HCT116 (cell line): ENCODE measurements at regions not wholly inside any gene's neighbourhood (a gene's known extent, or its start where the extent isn't known, plus 50 kb on each side); places are given as distances from the start of the nearest gene placed in this dataset.
A peak's percentile ranks its signal among the peaks of the same experiment; 100 is the strongest.

Source experiments
- ATAC-seq: fragments of 200-7000 bp; cut with Tn5 transposase; 2 replicates; pipeline ENCODE4 v1.9.1; 2020; ENCODE audit warnings: mild to moderate bottlenecking, moderate library complexity
- BruUV-seq: library from RNA; stranded (reverse); fragments of 400-500 nt; replicated peaks from 2 replicates; lab custom pipeline; 2021; lab: Mats Ljungman, UMichigan
- CTCF ChIA-PET: fragments of 300-600 bp; sonication (Branson Sonifier 250); formaldehyde crosslinking; loops from one replicate; lab custom pipeline; 2021; ENCODE audit warnings: antibody characterized with exemption; lab: Charles Lee
- POLR2A ChIA-PET: fragments of 300-600, 350-600 bp; sonication (Branson Sonifier 250); formaldehyde crosslinking; loops from one replicate; lab custom pipeline; 2021; ENCODE audit warnings: antibody characterized with exemption; lab: Charles Lee
- RAD21 ChIA-PET, 2 experiments: fragments of 300-600 bp; sonication (Branson Sonifier 250); formaldehyde crosslinking; loops; one replicate each; lab custom pipeline; 2023; ENCODE audit warnings: low total read pairs in 2 of 2; ENCODE audit not compliant: uncharacterized antibody in 2 of 2, unreplicated experiment in 2 of 2, low non-redundant PET in 1 of 2; lab: Charles Lee
- DNase-seq: peaks from one replicate; pipeline ENCODE4 v3.0.0-alpha.2; 2010; ENCODE audit warnings: low read depth, low spot score
- H2AFZ ChIP-seq: fragments of 200-600 bp; shearing (Covaris generic), sonication (generic); 2 replicates; pipeline ENCODE4 v1.6.1; 2017; ENCODE audit warnings: low read depth, mixed run types, mixed read lengths, antibody characterized with exemption, low read length; ENCODE audit not compliant: poor library complexity, severe bottlenecking
- H3K27ac ChIP-seq: 2 replicates; pipeline ENCODE4 v1.5.1; 2012; ENCODE audit warnings: low read depth, low read length
- H3K27me3 ChIP-seq: fragments of 200-600 bp; sonication (generic); 2 replicates; pipeline ENCODE4 v1.6.1; 2016; ENCODE audit warnings: mixed run types, low read length, mixed read lengths; ENCODE audit not compliant: insufficient read depth
- H3K36me3 ChIP-seq, 2 experiments: fragments of 200-500 bp in 1 of 2; fragments of 200-600 bp in 1 of 2; sonication (Bioruptor generic) in 1 of 2; sonication (generic) in 1 of 2; 2 replicates each; pipeline versions ENCODE4 v1.5.1 to v1.6.1; 2014 to 2016; ENCODE audit warnings: low read length in 2 of 2, inconsistent platforms in 1 of 2, mixed read lengths in 1 of 2, mixed run types in 1 of 2; ENCODE audit not compliant: insufficient read depth in 2 of 2, control insufficient read depth in 1 of 2
- H3K4me1 ChIP-seq, 2 experiments: fragments of 200-600 bp in 1 of 2; sonication (generic) in 1 of 2; 2 replicates each; pipeline versions ENCODE4 v1.5.1 to v1.6.1; 2012 to 2017; ENCODE audit warnings: low read length in 2 of 2, inconsistent platforms in 1 of 2, mild to moderate bottlenecking in 1 of 2, mixed read lengths in 1 of 2, mixed run types in 1 of 2, moderate library complexity in 1 of 2; ENCODE audit not compliant: insufficient read depth in 2 of 2, control insufficient read depth in 1 of 2
- H3K4me2 ChIP-seq: fragments of 200-600 bp; sonication (generic); 2 replicates; pipeline ENCODE4 v1.6.1; 2017; ENCODE audit warnings: mixed run types, low read length, mixed read lengths
- H3K4me3 ChIP-seq, 2 experiments: fragments of 200-600 bp in 1 of 2; sonication (generic) in 1 of 2; replicated peaks in 1 of 2; 2 replicates each; pipeline ENCODE4 v1.5.1; 2011 to 2016; ENCODE audit warnings: low read length in 2 of 2, control low read depth in 1 of 2, low read depth in 1 of 2, mild to moderate bottlenecking in 1 of 2, mixed read lengths in 1 of 2, mixed run types in 1 of 2
- H3K79me2 ChIP-seq: fragments of 200-600 bp; sonication (generic); 2 replicates; pipeline ENCODE4 v1.6.1; 2017; ENCODE audit warnings: mild to moderate bottlenecking, mixed run types, low read length, moderate library complexity, mixed read lengths; ENCODE audit not compliant: insufficient read depth
- H3K9ac ChIP-seq: fragments of 200-600 bp; sonication (generic); 2 replicates; pipeline ENCODE4 v1.6.1; 2016; ENCODE audit warnings: low read length, mixed read lengths
- H3K9me2 ChIP-seq: fragments of 200-600 bp; sonication (generic), shearing (Covaris generic); 2 replicates; pipeline ENCODE4 v1.6.1; 2017; ENCODE audit warnings: mixed run types, mild to moderate bottlenecking, moderate library complexity; ENCODE audit not compliant: insufficient read depth
- H3K9me3 ChIP-seq, 2 experiments: fragments of 200-500 bp in 1 of 2; fragments of 200-600 bp in 1 of 2; sonication (Bioruptor generic) in 1 of 2; sonication (generic) in 1 of 2; 2 replicates each; pipeline ENCODE4 v1.6.1; 2014 to 2017; ENCODE audit warnings: low read length in 2 of 2, mixed read lengths in 2 of 2, inconsistent platforms in 1 of 2, low read depth in 1 of 2, mild to moderate bottlenecking in 1 of 2, mixed run types in 1 of 2, moderate library complexity in 1 of 2; ENCODE audit not compliant: control insufficient read depth in 1 of 2, insufficient read depth in 1 of 2
- H4K20me1 ChIP-seq: fragments of 200-600 bp; sonication (generic), shearing (Covaris generic); 2 replicates; pipeline ENCODE4 v1.6.1; 2017; ENCODE audit warnings: mixed run types, mild to moderate bottlenecking, moderate library complexity; ENCODE audit not compliant: insufficient read depth
- CEBPB ChIP-seq: IDR thresholded peaks from 2 replicates; pipeline ENCODE4 v1.6.1; 2012; ENCODE audit warnings: low read depth
- EZH2phosphoT487 ChIP-seq: fragments of 200-600 bp; IDR thresholded peaks from 2 replicates; pipeline ENCODE4 v1.6.1; 2018; ENCODE audit warnings: antibody characterized with exemption, borderline replicate concordance
- POLR2A ChIP-seq: IDR thresholded peaks from 2 replicates; pipeline ENCODE4 v1.7.0; 2011; ENCODE audit warnings: borderline replicate concordance; ENCODE audit not compliant: insufficient read depth, insufficient read length; ENCODE audit errors: extremely low read depth
- POLR2AphosphoS5 ChIP-seq: IDR thresholded peaks from 2 replicates; pipeline ENCODE4 v1.6.1; 2011; ENCODE audit warnings: mild to moderate bottlenecking, low read depth, low read length, moderate library complexity
- REST ChIP-seq: IDR thresholded peaks from 2 replicates; pipeline ENCODE4 v1.6.1; 2012; ENCODE audit warnings: low read depth
- SIN3A ChIP-seq: IDR thresholded peaks from 2 replicates; pipeline ENCODE4 v1.6.1; 2012; ENCODE audit warnings: low read depth
- SP1 ChIP-seq: IDR thresholded peaks from 2 replicates; pipeline ENCODE4 v1.6.1; 2012; ENCODE audit warnings: low read depth
- SRF ChIP-seq: IDR thresholded peaks from 2 replicates; pipeline ENCODE4 v1.6.1; 2012; ENCODE audit warnings: low read depth
- ZBTB33 ChIP-seq: IDR thresholded peaks from 2 replicates; pipeline ENCODE4 v1.6.1; 2011; ENCODE audit warnings: mild to moderate bottlenecking, low read length, moderate library complexity; ENCODE audit not compliant: insufficient replicate concordance; ENCODE audit errors: extremely low read depth
- ZFX ChIP-seq: fragments of 450-650 bp; IDR thresholded peaks from 2 replicates; pipeline ENCODE4 v1.6.1; 2017
- ZNF274 ChIP-seq: fragments of 200-500 bp; sonication (Bioruptor generic); IDR thresholded peaks from 2 replicates; pipeline ENCODE4 v1.6.1; 2014; ENCODE audit warnings: mild to moderate bottlenecking, low read depth, low read length, inconsistent platforms
- intact Hi-C: fragments of 100-400 bp; cut with micrococcal nuclease; formaldehyde crosslinking; loops from 2 replicates; pipeline ENCODE4 v1.10.0; 2022

- no TSS peak for BruUV-seq
- Histone ChIP-seq H3K4me2 (peak overlapping the region; percentile 70), H3K36me3 (no peaks in the 10 kb centered on the region), H3K4me3 (no peak overlapping the region), H4K20me1 (no peaks in the 10 kb centered on the region), H3K27ac (no peak overlapping the region), H3K79me2 (no peaks in the 10 kb centered on the region), H3K9me3 (no peaks in the 10 kb centered on the region), H3K27me3 (no peaks in the 10 kb centered on the region), H3K9ac (peak overlapping the region; percentile 45; the same call in 1 of the 2 replicates), H3K4me1 (peaks cover 27 to 59% of the 10 kb centered on the region in 2 experiments), H2AFZ (peak overlapping the region; percentile 94), H3K9me2 (no peaks in the 10 kb centered on the region)
- POLR2A ChIA-PET = no interaction called here
- ATAC-seq = no peak
- RAD21 ChIA-PET = no interaction called here
- CTCF ChIA-PET = no interaction called here
- intact Hi-C loops = no loop called here
- TF ChIP-seq ZBTB33 (no peak), EZH2phosphoT487 (no peak), SIN3A (no peak), POLR2AphosphoS5 (no peak), SRF (no peak), ZFX (no peak)
- DNase-seq = no peak
Measured at GRCh38 chr10:3887404-3887803, 102.4 kb upstream of the KLF6 start.

GRCh38 chr10:3886641-3887251 lies 101.7 kb upstream of the KLF6 start:
- ChIA-PET RAD21 (no interaction called here), POLR2A (interaction anchor here (0.9 kb wide), 1 partner anchor 101 kb away, joined by 3 read pairs; the partner anchor contains the start of gene KLF6), CTCF (no interaction called here)
- intact Hi-C loops = no loop called here
- no TSS peak for BruUV-seq
- peak overlapping the region; percentile 16 for H2AFZ ChIP-seq
- DNase-seq (no peak), ATAC-seq (no peak)
- H3K4me1 ChIP-seq = peaks cover 27 to 54% of the 10 kb centered on the region in 2 experiments
- no peaks in the 10 kb centered on the region for H4K20me1 ChIP-seq
- TF ChIP-seq POLR2A (no peak), CEBPB (no peak), REST (no peak), ZNF274 (no peak), POLR2AphosphoS5 (no peak), ZFX (no peak), SP1 (no peak), EZH2phosphoT487 (no peak)
- no peaks in the 10 kb centered on the region for H3K27me3 ChIP-seq
- H3K79me2 ChIP-seq = no peaks in the 10 kb centered on the region
- 0 out of 2 replicates have a peak overlapping the region, but pooled peaks have one; percentile 45 for H3K9ac ChIP-seq
- H3K4me2 ChIP-seq = no peak overlapping the region
- no peak overlapping the region for H3K4me3 ChIP-seq
- no peaks in the 10 kb centered on the region for H3K9me2 ChIP-seq
- H3K9me3 ChIP-seq = no peaks in the 10 kb centered on the region
- no peak overlapping the region for H3K27ac ChIP-seq
- H3K36me3 ChIP-seq = no peaks in the 10 kb centered on the region
